ENCODE measurements at regions not wholly inside any gene's neighbourhood (a gene's known extent, or its start where the extent isn't known, plus 50 kb on each side); places are given as distances from the start of the nearest gene placed in this dataset.
"Not testable (repeated sequence)": the region's sequence is repeated elsewhere in the genome, so short reads cannot be mapped to it uniquely, and the experiment has no call there.

- FAIRE-seq: no peak
These were observed 145.9 kb upstream of the NEBL start for GRCh38 chr10:21043044-21043443.

DNA sequence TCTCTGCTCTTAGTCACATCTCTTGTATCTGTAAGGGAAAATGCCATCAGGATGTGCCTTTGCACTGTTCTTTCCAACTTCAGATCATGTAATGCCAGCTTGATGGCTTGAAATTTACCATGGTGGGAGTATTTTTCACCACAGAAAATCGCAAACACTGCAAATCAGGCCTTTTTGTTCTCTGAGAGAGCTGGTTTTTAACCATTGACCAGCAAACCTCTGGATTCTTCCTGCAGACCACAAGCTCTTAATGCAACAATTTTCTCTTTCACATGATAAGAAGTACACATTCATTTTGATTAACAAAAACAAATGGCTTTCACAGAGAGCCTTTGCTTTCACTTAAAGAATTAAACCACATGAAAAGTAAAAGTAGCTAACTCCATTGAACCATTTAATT is 145.4 kb upstream of the NEBL start:
- FAIRE-seq: no peak

GRCh38 chr10:21041763-21042458 is 144.8 kb upstream of the NEBL start:
- FAIRE-seq: no peak

DNA sequence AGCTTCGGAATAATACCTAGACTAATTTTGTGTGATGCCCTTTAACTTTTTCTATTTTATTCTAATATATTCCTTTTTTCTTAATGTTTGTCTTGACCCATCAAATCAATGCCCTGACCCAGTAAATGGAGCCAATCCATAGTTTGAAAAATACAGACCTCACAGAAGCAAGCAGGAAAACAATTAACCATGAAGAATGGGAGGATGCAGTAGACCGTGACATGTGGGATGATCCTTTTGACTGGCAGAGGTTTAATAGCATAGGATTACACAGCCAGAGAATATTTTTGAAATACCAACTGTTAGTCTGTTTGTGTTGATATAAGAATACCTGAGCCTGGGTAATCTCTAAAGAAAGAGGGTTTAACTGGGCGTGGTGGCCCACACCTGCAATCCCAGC is 142.6 kb upstream of the NEBL start:
- FAIRE-seq: no peak

DNA sequence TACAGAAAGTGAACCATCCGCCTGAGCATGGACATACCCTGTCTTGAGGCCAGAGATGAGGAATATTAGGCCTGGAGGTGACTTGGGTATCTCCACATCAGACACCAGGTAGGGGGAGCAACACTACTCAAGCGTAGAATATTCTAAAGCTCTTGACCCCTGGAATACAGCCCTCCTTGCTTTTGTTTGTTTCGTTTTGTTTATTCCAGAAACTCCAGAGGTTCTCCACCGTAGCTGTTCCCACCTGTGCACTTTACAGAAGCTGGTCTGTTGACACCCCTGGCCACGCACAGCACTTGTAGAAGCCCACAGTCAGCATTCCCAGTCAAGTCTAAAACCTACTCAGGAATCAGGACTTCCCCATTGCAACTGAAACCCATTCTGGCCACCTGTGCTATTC is 139.6 kb upstream of the NEBL start:
- no peak for FAIRE-seq

GRCh38 chr10:21034770-21035169 is 137.7 kb upstream of the NEBL start:
- not testable (repeated sequence) for FAIRE-seq

GRCh38 chr10:21034241-21034640 is 137.1 kb upstream of the NEBL start:
- FAIRE-seq: no peak

DNA sequence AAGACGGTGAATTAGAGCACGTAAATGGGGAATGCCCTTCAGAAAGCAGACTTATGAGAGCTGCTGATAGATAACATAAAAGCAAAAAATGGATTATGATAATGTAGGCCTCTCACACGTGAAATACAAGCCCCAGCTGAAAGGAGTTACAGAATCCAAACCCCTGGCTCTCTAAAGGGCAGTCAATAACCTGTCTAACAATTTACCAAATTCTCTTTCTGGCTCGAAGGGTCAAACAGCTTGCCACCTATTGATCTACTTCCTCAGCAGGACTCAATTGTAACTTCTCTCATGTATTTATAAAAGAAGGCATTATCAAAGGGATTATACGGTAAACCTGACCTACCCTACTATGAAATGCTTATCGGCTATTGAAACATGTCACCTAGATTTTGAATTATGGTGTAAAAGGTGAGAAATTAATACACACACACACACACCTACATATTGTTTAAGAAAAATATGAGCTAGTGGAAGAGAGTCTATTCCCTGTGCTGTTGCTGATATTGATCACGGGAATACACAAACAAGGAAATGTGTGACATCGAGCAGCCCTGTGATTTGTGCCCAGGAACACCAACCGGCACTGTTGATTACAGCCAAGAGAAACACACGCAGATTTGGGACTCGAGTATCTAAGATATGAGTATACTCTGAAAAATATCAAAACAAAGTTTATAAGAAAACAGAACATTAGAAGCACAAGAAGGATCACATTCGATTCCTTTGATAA is 135.6 kb upstream of the NEBL start:
- FAIRE-seq: no peak

DNA sequence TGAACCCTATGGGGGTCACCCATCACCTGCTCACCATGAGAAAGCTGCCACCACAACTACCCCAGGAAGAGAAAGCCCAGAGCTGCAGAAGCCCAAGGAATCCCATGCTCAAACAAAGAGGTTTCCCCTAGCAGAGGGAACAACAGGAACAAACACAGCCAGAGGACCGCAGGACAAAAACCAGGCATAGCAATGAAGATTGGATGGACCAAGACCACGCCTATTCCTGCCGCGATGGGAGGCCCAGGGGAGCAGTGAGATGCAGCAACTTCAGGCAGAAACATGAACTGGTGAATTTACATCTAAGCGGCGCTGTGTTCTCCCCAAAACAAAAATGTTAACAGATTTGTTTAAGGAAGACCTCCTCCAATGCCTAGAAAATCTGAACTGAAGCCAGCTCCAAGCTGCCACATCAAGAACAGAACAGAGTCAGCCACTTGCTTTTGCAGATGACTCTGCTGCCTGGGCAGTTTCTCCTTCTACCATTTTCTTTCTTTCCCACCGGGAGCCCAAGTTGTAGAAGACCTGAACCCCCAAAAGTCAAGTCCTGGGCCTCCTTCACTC is 134.2 kb upstream of the NEBL start:
- no peak for FAIRE-seq

DNA sequence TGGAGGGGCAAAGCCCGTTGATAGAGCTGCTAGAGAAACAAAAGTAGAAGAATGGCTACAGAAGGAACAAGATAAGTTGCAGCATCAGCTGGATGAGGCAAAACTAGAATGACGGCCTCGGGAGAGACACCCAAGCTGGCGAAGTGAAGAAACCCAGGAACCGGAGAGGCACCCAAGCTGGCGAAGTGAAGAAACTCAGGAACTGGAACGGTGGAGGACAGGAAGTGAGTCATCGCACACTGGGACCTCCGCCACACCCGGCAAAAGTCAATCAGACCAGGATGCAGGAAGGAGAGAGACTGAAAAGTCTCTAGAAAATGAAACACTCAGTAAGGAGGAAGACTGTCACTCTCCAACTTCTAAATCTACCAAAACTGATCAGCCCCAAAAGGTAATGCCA is 133.0 kb upstream of the NEBL start:
- FAIRE-seq: no peak

DNA sequence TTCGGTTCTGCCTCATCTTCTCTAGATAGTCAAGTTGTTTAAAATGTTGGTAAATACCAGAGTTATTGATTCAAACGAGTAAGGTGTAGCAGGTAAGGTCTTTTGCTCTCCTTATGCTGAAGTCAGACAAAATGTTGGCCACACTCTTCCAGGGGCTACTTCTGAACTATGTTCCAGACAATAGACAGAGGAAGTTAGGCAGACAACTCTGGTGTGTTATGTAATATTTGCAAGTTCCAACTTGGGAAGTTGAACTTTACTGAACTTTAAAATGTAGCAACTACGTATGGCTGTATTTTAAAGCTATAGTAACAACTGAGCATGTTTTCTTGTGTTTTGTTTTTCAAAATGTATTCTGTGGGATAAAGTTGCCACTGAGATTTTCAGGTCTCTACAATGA is 125.7 kb upstream of the NEBL start:
- no peak for FAIRE-seq

- no peak for FAIRE-seq
These were observed 124.9 kb upstream of the NEBL start for GRCh38 chr10:21021843-21022594.

- FAIRE-seq: no peak
These were observed 124.1 kb upstream of the NEBL start for GRCh38 chr10:21021231-21021630.

- FAIRE-seq: no peak
These were observed 123.4 kb upstream of the NEBL start for GRCh38 chr10:21020545-21020944.

GRCh38 chr10:21019436-21019835 is 122.3 kb upstream of the NEBL start:
- no peak for FAIRE-seq

DNA sequence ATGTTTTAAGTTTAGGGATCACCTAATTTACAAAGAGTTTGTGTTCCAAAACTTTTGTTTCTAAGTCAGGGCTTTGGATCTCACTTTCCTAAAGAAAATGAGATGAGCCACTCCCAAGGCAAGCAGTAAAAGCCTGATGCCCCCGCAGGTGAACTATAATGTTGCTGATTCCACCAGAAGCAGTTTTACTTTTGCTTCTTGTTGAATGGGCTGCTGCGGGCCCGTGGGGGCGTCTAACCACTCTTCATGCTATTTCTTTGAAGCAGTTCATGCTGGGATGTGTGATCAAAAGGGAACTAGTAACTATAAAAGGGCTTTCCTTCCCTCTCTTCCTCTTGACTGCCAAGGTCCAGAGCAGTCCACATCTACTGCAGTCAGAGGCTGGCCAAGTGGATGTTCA is 118.7 kb upstream of the NEBL start:
- no peak for FAIRE-seq

GRCh38 chr10:21014141-21014540 is 117.0 kb upstream of the NEBL start:
- no peak for FAIRE-seq

GRCh38 chr10:21011433-21012018 is 114.4 kb upstream of the NEBL start:
- FAIRE-seq: no peak

DNA sequence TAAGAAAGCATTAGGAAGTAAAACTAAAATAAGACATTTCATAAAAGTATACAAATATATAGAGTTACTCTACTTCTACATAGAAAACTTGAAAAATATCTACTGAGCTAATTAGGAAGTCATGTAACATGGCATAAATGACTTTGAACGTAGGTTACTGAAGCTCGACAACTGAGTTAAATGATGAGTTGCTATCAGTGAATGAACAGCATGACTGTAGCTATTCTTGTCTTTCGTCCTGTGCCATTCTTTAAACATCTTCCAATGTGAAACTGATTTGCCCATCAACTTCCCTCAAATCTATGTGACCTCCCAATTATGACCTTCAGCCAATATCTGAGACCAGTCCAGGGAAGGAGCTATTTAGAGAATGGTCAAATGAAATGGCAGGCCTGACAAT is 113.5 kb upstream of the NEBL start:
- FAIRE-seq: no peak

GRCh38 chr10:21003240-21003822 is 106.2 kb upstream of the NEBL start:
- no peak for FAIRE-seq

DNA sequence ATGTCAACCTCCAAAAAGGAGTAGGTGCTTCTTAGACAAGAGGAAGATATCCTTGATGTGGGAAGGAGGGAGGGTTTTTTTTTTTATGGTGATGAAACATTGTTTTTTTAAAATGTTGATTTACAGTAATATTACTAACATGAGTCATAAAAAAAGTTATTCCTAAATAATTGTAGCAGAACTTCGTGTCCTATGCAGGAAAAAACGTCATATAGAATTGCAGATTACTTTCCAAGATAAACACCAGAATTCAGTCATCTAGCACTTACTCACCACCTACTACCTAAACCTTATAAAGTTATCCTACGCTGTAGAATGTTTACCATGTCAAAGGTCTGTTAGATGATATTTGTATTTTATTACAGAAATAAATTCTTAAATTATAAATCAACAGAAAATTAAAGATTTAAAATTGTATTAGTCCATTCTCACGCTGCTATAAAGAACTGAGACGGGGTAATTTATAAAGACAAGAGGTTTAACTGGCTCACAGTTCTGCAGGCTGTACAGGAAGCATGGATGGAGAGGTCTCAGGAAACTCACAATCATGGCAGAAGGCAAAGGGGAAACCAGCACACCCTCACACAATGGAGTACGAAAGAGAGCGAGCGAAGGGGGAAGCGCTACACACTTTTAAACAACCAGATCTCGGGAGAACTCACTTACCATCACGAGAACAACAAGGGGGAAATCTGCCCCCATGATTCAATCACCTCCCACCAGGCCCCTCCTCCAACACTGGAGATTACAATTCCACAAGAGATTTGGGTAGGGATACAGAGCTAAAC is 105.2 kb upstream of the NEBL start:
- no peak for FAIRE-seq

DNA sequence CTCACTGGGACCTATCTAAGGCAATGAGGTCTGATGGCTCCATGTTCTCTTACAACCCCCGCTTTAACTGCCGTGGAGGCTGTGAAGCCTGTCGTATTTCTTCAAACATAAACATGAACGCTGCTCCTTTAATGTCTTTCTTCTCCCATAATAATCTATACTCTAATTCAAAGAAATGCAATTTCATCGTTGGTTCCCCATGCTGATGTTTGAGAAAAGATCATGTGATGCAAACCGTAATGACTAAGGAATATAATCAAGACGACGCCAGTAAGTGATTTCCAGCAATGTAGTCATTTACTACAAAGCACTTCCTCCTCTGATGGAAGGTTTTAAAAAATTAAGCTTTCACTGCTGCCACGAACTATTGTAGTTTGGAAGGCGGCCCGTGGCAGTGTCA is 102.6 kb upstream of the NEBL start:
- no peak for FAIRE-seq
